Activated T-helper 1 cell treated with Interleukin-2 at 50 U/mL for 16 hours (primary cell): ENCODE measurements at regions not wholly inside any gene's neighbourhood (a gene's known extent, or its start where the extent isn't known, plus 50 kb on each side); places are given as distances from the start of the nearest gene placed in this dataset.

Source experiments
- DNase-seq: peaks from one replicate; pipeline ENCODE4 v3.0.0-alpha.2; 2020; ENCODE audit warnings: low read depth

GRCh38 chr1:58976294-58976693, 192.4 kb upstream of the JUN start:
- no peak for DNase-seq

DNA sequence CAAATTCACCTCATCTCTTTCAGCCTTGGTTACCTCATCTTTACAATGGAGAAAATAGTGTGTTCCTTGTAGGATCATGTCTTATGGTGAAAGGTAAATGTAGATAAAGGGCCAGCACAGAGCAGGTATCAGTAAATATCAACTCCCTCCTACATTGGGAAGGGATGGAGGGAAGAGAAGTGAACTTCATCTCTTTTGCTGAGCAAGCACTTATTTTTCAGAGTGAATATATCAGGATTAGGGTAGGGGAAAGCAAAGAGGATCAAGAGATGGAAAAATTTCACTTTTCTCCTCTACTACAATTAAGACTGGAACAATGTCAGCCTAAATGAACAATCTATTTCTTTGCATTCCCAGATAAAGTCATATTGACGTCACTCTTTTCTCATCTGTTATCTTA, 193.8 kb upstream of the JUN start:
- no peak for DNase-seq

DNA sequence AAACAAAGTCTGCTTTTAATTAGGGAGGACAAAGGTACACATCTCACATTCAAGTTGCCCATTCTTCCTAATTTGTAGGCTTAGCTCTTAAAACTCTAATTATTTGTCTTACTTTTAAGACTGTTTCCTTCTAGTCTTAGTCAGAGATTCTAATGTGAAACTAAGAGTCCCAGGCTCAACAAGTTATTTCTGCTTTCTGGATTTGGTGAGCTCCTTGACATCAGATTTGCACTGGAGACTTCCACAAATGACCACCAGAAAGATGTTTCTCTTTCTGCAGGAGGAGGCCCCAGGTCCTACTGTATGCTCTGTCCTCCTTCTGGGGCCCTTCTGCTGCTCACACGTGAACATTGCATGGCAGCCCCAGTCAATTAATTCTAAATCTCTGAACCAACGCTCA, 194.2 kb upstream of the JUN start:
- DNase-seq = no peak

- DNase-seq = no peak
Observed at GRCh38 chr1:58979086-58979485, 195.2 kb upstream of the JUN start.

- no peak for DNase-seq
Observed at GRCh38 chr1:58979677-58980076, 195.8 kb upstream of the JUN start.

DNA sequence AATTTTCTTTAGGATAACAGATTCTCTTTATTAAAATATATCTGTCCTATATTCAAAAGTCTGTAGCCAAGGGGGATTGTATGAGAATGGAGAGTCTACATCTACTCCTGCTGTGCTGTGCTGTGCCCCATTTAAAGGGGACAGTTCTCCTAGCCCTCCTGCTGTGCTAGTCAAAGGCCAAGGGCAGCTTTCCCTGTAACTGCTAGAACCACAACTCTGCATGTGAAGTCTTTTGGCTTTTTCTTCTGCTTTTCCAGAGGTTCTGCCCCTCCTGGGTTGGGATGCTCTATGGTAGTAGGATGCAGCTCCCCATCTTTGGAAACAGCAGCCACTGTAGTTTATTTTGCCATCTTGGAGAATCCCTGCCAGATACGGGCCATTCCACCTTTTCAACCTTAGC, 197.5 kb upstream of the JUN start:
- DNase-seq = no peak

- no peak for DNase-seq
Observed at GRCh38 chr1:58982259-58982998, 198.6 kb upstream of the JUN start.

GRCh38 chr1:58983162-58983561, 199.3 kb upstream of the JUN start:
- no peak for DNase-seq

GRCh38 chr1:58983633-58984245, 199.9 kb upstream of the JUN start:
- DNase-seq = no peak

DNA sequence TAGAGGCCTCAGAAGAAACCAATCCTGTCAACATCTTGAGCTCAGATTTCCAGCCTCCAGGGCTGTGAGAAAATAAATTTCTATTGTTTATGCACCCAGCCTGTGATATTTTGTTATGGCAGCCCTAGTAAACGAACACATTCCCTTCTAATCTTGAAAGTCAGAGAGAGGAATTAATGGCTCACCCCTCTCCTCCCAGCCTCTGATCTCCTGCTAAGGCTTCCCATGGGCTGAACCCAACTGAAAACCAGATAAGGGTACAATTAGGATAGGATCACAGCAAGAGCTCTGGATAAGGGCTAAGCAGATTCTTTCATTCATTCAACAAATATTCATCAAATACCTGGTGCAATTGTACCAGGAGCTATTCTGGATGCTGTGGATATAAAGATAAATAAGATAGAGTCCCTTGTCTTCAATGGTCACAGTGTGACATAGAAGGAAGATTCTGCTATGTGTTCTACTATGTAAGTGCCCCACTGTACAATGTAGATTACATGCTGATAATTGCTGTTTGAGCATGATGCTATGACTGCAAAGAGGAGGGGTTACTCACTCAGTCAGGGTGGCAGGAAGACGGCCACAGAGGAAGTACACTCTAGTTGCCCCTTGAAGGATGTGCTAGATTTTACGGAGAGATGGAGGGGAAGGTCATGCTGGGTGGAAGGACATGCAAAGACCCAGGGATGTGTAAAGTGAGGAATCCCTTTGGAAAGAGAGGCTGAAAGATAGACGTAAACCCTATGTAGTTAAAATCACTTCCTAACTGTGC, 203.3 kb upstream of the JUN start:
- no peak for DNase-seq

GRCh38 chr1:58988752-58989151, 204.9 kb upstream of the JUN start:
- no peak for DNase-seq

- no peak for DNase-seq
Observed at GRCh38 chr1:58989845-58990244, 206.0 kb upstream of the JUN start.

DNA sequence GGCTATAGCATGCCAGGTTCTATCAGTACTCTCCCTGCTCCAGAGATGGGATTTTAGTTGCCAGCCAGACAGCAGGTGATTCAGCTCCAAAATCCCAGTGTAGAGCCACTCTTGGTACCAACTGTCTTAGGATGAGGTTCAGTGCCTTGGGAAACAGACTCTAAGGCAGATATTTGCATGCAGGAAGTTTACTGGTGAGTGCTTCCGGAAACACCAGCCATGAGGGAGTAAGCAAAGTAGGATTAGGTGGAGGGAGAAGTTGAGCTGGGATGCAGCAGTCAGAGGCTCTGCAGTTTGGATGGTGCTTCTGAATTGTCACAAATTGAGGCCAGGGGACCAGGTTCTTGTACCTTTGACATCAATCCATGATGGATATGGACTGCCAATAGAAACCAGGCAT, 207.5 kb upstream of the JUN start:
- no peak for DNase-seq

DNA sequence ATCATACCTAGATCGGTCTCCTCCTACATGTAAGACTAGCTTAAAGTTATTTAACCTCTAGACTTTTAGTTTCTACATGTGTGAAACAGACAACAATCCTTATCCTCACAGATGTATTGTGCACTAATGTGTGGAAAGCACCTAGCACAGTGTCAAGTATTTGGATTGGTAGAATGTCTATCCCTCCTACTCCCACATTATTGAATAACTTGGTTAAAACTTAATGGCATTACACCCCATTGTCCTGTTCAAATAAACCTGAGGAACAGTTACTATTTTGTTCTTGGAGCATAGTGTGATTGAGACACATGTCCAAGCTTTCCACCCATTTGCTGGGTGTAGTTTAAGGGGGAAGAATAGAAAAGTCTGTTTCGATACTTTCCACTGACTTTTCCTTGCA, 208.8 kb upstream of the JUN start:
- DNase-seq = no peak

- no peak for DNase-seq
Observed at GRCh38 chr1:58993403-58993802, 209.6 kb upstream of the JUN start.

DNA sequence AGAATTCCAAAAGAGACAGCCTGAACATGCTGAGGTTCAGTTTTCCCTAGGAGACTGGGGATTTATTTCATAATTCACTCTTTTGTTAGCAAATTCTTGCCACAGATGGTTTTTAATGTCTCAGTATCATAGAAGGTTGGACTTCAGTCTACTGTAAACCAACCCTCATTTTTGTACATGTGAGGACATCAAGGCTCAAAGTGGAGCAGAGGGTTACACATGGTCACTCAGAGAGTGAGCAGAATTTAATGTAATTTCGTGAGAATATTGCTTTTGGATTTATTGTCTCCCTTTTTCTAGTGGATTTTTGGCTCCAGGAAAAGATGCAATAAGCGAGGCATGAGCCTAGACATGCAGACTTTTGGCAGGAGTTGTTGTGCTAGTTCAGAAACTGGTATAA, 210.8 kb upstream of the JUN start:
- no peak for DNase-seq

DNA sequence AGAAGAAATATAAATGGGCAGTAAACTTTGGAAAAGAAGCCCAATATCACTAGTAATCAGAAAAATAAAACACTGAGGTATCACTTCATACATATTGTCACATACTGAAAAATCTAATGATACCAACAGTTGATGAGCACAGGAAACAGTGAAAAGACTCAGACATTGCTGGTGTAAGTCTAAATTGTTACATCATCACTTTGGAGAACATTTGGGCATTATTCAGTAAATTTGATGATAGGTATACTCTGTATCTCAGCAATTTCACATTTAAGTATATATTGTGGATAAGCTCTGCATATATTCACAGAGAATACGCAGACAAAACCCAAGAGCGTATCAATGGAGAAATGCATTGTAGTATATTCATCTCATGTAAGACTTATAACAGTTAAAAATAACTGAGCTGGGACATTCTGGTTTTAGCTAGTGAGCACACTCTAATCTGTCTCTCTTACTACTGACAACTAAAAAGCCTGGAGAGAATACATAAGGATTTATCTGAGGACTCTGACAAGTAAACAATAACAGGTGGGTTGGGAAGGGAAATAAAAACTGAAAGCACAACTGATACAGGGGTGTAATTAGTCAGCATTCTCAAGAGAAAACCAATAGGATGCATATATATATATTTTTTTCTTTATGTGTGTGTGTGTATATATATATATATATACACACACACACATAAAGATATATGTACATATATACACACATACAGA, 212.7 kb upstream of the JUN start:
- DNase-seq = no peak

GRCh38 chr1:58997060-58997411, 213.2 kb upstream of the JUN start:
- no peak for DNase-seq

DNA sequence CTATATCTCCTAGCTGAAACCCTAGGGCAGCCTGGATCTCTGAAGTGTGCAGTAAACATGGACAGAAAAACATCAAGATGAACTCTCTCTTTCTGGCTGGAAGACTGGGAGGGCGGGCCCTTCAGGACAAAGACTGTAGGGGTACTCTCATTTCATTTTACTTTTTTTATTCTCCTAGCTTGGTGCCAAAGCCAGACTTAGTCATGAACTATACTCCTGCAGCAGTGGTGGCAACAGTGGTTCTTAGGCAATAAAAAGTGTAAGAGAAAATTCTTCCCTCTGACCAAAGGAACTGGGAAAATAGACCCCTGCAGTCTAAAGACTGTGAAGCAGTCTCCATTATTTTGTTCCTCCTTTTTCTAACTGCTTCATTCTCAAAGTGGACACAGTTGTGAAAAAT, 213.8 kb upstream of the JUN start:
- no peak for DNase-seq

GRCh38 chr1:58999676-59000075, 215.8 kb upstream of the JUN start:
- DNase-seq = no peak

DNA sequence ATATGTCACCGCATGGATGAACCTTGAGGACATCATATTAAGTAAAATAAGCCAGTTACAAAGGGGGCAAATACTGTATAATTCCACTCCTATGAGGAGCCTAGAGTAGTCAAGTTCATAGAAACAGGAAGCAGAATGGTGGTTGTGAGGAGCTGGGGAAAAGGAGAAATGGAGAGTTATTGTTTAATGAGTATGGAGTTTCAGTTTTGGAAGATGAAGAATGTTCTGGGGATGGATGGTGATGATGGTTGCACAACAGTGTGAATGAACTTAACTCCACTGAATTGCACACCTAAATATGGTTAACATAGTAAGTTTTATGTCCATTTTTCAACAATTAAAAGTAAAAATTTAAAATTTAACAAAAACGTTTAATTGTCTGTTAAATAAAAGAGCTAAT, 220.9 kb upstream of the JUN start:
- no peak for DNase-seq

DNA sequence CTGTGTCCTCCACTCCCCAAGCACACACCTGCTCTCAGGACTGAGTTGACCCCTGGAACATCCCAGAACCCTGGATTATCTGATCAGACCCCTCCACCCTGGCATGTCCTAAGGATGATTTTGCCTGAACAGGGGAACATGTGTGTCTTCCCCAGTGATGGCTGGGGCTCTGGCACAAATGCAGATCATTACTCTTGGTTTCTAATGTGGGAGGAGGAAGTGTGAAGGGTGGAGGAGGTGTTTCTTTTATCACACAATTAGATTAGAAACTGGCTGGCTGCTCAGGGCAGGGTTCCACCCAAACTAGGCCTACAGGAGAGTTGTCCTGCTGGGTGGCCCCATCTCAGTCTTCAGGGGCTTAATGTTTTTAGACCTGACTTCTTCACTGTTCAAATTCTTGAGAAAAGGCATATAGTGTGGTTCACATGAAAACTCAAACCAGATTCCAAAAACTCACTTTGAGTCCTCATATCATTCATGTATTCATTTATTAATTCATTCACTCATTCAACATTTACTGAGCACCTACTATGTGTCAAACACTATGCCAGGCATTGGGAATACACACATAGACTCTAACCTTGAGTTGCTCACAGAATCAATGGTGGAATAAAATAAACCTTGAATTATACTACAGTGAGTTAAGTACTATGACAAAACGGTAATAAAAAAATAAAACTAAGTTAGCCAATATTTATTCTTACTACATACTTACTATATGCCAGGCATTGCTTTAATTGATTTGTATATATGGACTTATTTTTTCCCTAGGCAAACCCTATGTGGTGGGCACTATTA, 221.8 kb upstream of the JUN start:
- no peak for DNase-seq
